ENCODE measurements at regions not wholly inside any gene's neighbourhood (a gene's known extent, or its start where the extent isn't known, plus 50 kb on each side); places are given as distances from the start of the nearest gene placed in this dataset.
"Not testable (repeated sequence)": the region's sequence is repeated elsewhere in the genome, so short reads cannot be mapped to it uniquely, and the experiment has no call there.

- no peak for DNase-seq (ENCODE audit: low spot score)
Observed at GRCh38 chr3:16055606-16056211, 118.8 kb upstream of the GALNT15 start.

DNA sequence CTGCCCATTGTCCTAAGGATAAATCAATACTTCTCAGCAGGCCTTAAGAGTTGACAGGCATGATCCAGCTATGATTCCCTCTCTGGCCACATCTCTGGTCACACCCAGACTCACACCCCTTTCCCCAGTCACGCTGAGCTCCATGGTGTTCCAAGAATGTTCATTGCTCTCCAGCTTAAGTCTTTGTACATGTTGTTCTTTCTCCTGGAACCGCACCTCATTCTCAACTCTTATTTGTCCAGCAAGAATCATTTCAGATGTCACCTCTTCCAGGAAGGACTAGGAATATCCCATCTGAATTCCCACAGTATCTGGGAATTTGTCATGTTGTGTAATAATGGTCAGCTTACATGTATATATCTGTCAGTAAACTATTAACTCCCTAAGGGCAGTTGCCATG is 118.3 kb upstream of the GALNT15 start:
- DNase-seq (ENCODE audit: low spot score), result no peak

DNA sequence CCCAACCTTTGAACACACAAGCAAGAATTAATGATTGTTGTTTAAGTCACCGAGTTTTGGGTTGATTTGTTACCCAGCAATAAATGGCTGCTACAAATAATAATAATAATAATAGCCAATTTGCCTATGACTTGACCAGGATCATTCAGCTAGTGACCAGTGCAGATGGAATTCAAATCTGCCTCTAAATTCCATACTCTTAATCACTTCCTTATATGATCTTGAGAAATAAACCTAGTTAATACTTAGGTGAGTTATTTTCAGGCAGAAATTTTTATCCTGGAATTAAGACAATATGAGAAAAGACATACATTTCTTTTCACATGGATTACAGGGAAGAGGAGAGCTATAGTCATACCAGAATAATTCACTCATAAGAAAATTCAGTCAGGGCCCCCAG is 116.0 kb upstream of the GALNT15 start:
- DNase-seq (ENCODE audit: low spot score), result no peak

- DNase-seq (ENCODE audit: low spot score), result no peak
Observed at GRCh38 chr3:16059081-16059537, 115.4 kb upstream of the GALNT15 start.

DNA sequence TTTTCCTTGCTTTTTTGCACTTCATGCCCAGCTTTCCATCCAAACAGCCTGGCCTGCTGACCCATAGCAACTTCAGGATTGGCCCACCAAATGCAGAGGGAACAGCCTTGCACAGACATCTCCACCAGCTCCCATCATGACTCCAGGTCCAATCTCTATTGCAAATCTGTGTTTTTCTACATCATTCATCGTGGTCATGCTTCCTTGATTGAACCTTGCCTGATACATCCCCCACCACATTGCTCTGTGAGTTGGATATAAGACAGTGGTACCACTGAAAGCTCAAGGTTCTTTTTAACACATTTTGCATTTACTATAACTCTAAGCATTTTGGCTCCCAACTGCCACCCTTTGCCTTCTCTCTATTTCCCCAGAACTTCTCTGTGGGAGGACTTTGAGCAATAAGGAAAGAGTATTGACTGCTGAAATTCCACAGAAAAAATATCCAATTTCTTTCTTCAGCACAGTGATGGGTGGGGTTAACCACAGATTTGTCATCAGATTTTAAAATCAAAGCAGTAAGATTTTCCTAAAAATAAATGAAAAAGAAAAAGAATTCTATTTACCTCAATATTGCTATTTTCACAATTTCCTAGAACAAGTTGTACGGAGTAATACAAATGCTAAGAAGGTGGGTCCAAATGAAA is 114.6 kb upstream of the GALNT15 start:
- DNase-seq (ENCODE audit: low spot score), result no peak

DNA sequence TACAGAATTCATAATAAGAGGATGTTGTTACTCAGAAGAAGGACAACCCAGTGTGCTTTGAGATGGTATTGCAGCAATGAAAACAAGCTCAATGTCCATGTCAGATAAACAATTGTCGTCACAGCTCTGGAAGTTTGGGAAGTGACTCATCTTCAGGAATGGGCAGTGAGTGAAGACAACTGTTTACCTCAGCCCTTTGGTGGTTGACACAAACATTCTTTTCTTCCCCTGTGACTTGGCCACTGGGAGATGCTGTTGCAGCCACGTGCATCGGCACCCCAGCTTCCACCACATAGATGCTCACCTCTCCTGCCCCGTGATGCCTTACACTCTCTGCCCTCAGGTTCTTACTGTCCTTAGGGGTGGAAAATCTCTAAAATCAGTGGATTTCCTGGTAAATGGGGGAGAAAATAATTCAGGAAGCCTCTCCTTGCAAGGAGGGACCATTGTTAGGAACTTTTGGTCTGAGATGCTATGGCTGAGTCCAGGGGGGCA is 114.1 kb upstream of the GALNT15 start:
- peak; percentile 89 for DNase-seq (ENCODE audit: low spot score)

GRCh38 chr3:16060945-16061344 is 113.5 kb upstream of the GALNT15 start:
- peak; percentile 77 for DNase-seq (ENCODE audit: low spot score)

GRCh38 chr3:16061491-16061890 is 113.0 kb upstream of the GALNT15 start:
- no peak for DNase-seq (ENCODE audit: low spot score)

DNA sequence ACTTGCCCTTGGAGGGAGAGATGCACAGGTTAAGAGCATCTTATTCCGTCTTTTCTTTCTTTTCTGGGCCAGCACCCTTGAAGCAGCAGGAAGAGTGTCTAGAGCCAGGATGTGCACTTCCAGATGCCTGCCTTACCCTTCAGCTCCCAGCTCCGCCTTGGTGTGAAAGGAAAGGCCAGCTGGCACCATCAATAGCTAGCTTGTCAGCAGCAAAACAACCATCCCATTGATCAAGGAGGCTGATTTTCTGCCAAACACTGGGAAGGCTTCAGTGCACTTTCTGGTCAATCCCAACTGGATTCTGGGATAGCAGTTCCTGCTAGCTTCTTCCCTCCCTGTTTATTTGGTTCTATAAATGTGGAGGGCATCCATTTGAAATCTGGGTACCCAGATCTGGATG is 110.9 kb upstream of the GALNT15 start:
- DNase-seq (ENCODE audit: low spot score), result no peak

- no peak for DNase-seq (ENCODE audit: low spot score)
Observed at GRCh38 chr3:16064642-16065414, 109.7 kb upstream of the GALNT15 start.

DNA sequence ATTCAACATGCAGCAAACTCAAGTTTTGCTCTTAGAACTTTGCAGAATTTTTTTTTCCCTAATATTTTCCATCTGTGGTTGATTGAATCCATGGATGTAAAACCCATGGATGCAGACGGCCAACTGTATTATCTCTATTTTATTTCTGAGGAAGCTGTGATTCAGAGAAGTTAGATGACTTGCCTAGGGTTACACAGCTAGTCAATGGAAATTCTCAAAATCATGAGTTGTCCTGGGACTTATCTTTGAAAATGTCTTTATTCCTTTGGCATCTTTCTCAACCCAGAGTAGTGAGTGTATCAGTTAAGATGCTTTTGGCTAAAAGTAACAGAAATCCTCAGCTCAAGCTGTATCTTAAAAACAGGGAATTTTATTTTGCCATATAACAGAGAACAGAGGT is 107.9 kb upstream of the GALNT15 start:
- DNase-seq (ENCODE audit: low spot score), result no peak

- no peak for DNase-seq (ENCODE audit: low spot score)
Observed at GRCh38 chr3:16066975-16067374, 107.5 kb upstream of the GALNT15 start.

GRCh38 chr3:16067837-16068471 is 106.5 kb upstream of the GALNT15 start:
- DNase-seq (ENCODE audit: low spot score), result no peak

- DNase-seq (ENCODE audit: low spot score), result no peak
Observed at GRCh38 chr3:16069149-16069922, 105.1 kb upstream of the GALNT15 start.

- DNase-seq (ENCODE audit: low spot score), result no peak
Observed at GRCh38 chr3:16070707-16071106, 103.8 kb upstream of the GALNT15 start.

DNA sequence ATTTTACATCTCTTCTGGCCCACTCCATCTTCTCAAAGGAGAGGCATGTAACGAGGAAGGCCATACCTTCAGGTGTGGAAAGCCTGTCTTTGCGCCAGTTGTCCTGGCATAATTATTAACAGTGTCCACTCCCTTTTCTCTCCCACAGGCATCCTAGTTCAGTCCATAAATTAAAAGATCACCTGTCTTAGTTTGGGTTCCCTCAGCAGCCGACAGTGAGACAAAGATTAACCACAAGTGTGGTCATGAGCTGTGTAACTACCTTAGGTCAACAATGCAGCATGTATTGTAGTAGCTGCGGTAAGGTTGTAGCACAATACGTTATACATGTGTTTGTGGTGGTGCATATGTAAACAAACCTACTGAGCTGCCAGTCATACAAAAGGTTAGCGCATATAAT is 103.3 kb upstream of the GALNT15 start:
- DNase-seq (ENCODE audit: low spot score), result no peak

- DNase-seq (ENCODE audit: low spot score), result no peak
Observed at GRCh38 chr3:16072420-16073110, 101.9 kb upstream of the GALNT15 start.

GRCh38 chr3:16073203-16073602 is 101.3 kb upstream of the GALNT15 start:
- DNase-seq (ENCODE audit: low spot score), result no peak

- not testable (repeated sequence) for DNase-seq (ENCODE audit: low spot score)
Observed at GRCh38 chr3:16073990-16074671, 100.3 kb upstream of the GALNT15 start.

GRCh38 chr3:16075647-16076046 is 98.8 kb upstream of the GALNT15 start:
- no peak for DNase-seq (ENCODE audit: low spot score)

GRCh38 chr3:16076564-16076963 is 97.9 kb upstream of the GALNT15 start:
- no peak for DNase-seq (ENCODE audit: low spot score)

All from hepatic stellate cell (primary cell).